GM10248 (cell line): ENCODE measurements at regions not wholly inside any gene's neighbourhood (a gene's known extent, or its start where the extent isn't known, plus 50 kb on each side); places are given as distances from the start of the nearest gene placed in this dataset.

Source experiments
- CTCF ChIA-PET: fragments of 300-600 bp; sonication (Branson Sonifier 250); formaldehyde crosslinking; extraction: SDS; loops from one replicate; lab custom pipeline; 2021; ENCODE audit warnings: antibody characterized with exemption; lab: Yijun Ruan, JAX
- POLR2A ChIA-PET: fragments of 350-650 bp; sonication (Branson Sonifier 250); formaldehyde crosslinking; extraction: SDS; loops from one replicate; lab custom pipeline; 2020; ENCODE audit warnings: antibody characterized with exemption; lab: Yijun Ruan, JAX
- DNase-seq: peaks from one replicate; pipeline ENCODE4 v3.0.0; 2012; ENCODE audit errors: extremely low spot score
- CTCF ChIP-seq: IDR thresholded peaks from 2 replicates; pipeline ENCODE4 v1.5.1; 2012; ENCODE audit warnings: mild to moderate bottlenecking, low read depth; ENCODE audit errors: extremely low read depth, missing control alignments, control extremely low read depth

DNA sequence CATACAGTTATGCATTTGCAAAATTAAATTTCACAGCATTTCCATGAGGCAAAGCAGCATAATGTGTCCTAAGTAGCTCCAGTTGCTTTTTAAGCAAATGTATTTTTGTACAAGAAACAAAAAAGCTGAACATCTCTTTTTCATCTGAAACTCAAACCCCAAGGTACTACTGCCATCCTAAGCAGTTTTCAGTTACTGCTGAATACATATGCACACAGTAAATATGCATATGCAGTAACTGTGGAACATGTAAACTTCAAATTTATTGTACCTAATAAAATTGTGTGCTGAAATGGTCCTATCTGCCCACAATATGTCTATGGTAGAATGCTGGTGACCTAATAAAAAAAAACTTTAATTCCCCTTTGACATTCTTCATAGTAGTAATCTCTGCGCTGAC lies 458.6 kb upstream of the INTU start:
- CTCF ChIA-PET, result interaction anchor here (1.1 to 1.2 kb wide), 2 partner anchors 13 to 20 kb away, joined by 3 to 4 read pairs; no protein-coding TSS in a partner anchor
- no peak for DNase-seq
- no peak for TF ChIP-seq CTCF
- POLR2A ChIA-PET, result no interaction called here

DNA sequence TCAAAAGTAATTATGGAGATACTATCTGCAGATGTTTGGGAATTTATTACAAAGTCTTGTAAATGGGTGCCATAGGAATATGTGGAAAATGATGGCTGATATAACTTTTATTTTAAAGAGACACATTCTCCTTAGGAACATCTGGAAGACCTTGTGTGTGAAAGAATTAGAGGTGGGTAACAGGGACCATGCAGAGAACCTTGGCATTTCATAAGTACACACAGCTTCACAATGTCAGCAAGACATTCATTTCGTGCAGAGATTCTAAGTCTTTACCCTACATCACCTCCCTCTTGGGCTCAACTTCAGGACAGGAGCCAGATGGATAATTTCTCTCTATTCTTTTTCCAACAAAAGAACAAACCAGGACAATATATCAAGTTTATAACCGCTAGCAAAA lies 458.1 kb upstream of the INTU start:
- POLR2A ChIA-PET, result no interaction called here
- CTCF ChIA-PET, result no interaction called here
- no peak for TF ChIP-seq CTCF
- DNase-seq, result no peak

- DNase-seq, result no peak
- CTCF ChIA-PET, result no interaction called here
- POLR2A ChIA-PET, result no interaction called here
- no peak for TF ChIP-seq CTCF
Observed at GRCh38 chr4:127179256-127180087, 453.3 kb upstream of the INTU start.

GRCh38 chr4:127181001-127181400 lies 451.8 kb upstream of the INTU start:
- ChIA-PET CTCF (no interaction called here), POLR2A (no interaction called here)
- no peak for DNase-seq
- TF ChIP-seq CTCF, result no peak

- DNase-seq, result no peak
- ChIA-PET CTCF (no interaction called here), POLR2A (no interaction called here)
- TF ChIP-seq CTCF, result no peak
Observed at GRCh38 chr4:127182687-127183086, 450.1 kb upstream of the INTU start.

- no peak for TF ChIP-seq CTCF
- CTCF ChIA-PET, result interaction anchor here (0.6 kb wide), 1 partner anchor 106 kb away, joined by 3 read pairs; no protein-coding TSS in a partner anchor
- no peak for DNase-seq
- POLR2A ChIA-PET, result no interaction called here
Observed at GRCh38 chr4:127188847-127189246, 443.9 kb upstream of the INTU start.
